NT2/D1 (cell line): ENCODE measurements at regions not wholly inside any gene's neighbourhood (a gene's known extent, or its start where the extent isn't known, plus 50 kb on each side); places are given as distances from the start of the nearest gene placed in this dataset.
"Not testable (repeated sequence)": the region's sequence is repeated elsewhere in the genome, so short reads cannot be mapped to it uniquely, and the experiment has no call there.

Experiments
- SUZ12 ChIP-seq: IDR thresholded peaks from 2 replicates; pipeline ENCODE4 v1.6.1; 2011; ENCODE audit not compliant: insufficient read length, insufficient read depth; ENCODE audit errors: extremely low read depth
- YY1 ChIP-seq: IDR thresholded peaks from 2 replicates; pipeline ENCODE4 v1.6.1; 2011; ENCODE audit not compliant: insufficient read length, insufficient read depth
- ZNF274 ChIP-seq: IDR thresholded peaks from 2 replicates; pipeline ENCODE4 v1.6.1; 2011; ENCODE audit warnings: mild to moderate bottlenecking, low read depth, low read length

DNA sequence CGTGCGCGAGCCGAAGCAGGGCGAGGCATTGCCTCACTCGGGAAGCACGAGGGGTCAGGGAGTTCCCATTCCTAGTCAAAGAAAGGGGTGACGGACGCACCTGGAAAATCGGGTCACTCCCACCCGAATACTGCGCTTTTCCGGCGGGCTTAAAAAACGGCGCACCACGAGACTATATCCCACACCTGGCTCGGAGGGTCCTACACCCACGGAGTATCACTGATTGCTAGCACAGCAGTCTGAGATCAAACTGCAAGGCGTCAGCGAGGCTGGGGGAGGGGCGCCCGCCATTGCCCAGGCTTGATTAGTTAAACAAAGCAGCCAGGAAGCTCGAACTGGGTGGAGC is 520.0 kb upstream of the GRM7 start:
- not testable (repeated sequence) for TF ChIP-seq SUZ12, ZNF274, YY1
